HG02943 (cell line): ENCODE measurements at regions not wholly inside any gene's neighbourhood (a gene's known extent, or its start where the extent isn't known, plus 50 kb on each side); places are given as distances from the start of the nearest gene placed in this dataset.

Source experiments
- ATAC-seq: cut with Tn5 transposase; IDR thresholded peaks from one replicate; pipeline ENCODE4 v1.9.1; 2021; ENCODE audit warnings: mild to moderate bottlenecking, low read depth, moderate library complexity; ENCODE audit not compliant: unreplicated experiment

DNA sequence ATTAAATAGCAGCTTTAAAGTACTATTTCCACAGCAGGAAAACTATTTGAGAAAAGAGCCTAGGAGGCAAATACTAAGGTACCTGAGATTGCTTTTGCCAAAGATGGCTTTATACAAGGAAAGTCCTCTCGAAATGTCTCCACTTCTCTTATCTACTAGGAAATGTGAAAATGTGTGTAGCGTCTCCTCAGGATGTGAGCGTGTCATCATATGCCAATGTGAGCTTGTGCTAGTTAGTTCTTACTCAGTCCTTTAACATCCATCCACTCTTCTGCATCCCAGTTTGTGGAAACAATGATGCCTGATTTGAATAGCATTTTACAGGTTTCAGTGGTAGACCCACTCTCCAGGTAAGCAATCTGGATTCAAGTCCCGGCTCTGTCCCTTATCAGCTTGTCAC, 421.0 kb downstream of the DYNC2H1 start:
- no peak for ATAC-seq

GRCh38 chr11:103532133-103532788, 423.0 kb downstream of the DYNC2H1 start:
- ATAC-seq, result no peak

DNA sequence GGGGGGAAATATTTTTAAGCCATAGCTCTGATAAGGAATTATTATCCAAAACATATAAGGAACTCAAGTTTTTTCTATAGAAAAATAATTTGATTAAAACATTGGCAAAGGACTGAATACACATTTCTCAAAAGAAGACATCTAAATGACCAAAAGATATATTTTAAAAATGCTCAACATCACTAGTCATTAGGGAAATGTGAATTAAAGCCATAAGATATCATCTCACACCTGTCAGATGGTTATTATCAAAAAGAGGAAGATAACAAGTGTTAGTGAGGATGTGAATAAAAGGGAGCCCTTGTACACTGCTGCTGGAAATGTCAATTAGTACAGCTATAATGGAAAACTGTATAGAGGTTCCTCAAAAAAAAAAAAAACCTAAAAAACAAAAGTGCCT, 425.0 kb downstream of the DYNC2H1 start:
- ATAC-seq, result no peak

- ATAC-seq, result no peak
These were observed 425.7 kb downstream of the DYNC2H1 start for GRCh38 chr11:103534959-103535358.

- no peak for ATAC-seq
These were observed 427.1 kb downstream of the DYNC2H1 start for GRCh38 chr11:103536335-103536722.

DNA sequence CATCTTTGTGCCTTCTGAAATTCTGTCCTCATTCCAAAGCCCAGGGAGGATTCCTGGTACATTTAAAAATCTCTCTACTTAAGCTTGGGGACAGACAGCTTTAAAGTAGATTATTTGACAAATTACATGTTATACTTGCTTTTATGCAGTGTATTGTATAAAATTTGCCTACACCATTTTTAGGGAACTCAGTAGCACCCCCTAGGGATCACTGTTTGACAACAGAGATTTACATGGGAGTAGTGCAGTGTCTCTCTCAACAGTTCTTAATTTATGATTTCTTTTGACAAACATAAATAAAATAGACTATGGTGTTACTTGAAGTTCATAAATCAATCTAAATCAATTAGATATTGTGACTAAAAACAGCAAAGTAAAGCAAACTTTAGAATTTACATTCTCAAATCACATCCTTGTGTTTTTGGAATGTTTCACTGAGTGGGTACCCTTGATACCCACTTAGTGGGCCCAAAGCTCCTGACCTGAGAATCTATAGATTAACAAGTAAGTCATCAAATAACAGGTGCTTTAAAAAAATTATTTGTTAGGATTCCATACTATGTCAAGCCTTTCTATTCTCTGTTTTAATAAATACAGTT, 428.8 kb downstream of the DYNC2H1 start:
- no peak for ATAC-seq

- ATAC-seq, result no peak
These were observed 429.9 kb downstream of the DYNC2H1 start for GRCh38 chr11:103539166-103539565.

DNA sequence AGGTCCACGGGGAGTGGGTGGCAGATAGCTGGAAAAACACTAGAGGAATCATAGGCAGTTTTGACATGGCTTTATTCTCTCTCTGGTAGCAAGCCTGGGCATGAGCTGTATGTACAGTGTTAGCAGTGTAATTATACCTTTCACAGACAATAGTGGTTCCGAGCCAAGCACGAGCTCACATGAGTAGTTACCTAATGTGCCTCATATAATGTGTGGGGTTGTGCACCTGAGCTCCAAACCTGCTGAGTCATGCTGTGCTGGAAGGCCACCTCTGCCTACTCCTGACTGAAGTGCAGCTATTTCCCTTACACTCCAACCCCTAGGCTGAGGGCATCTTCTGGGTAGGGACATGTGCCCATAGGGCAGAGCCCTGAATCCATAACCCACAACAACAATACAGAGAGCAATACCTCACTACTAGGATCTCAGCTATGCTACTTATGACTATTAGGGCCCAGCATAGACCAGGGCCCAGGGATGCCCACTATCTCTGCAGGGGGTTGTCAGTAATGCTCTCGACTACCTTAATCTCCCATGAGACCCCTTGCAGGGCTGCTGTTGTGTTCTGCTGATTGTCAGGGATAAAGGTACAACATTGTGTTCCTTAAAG, 432.1 kb downstream of the DYNC2H1 start:
- ATAC-seq, result no peak

GRCh38 chr11:103542851-103543250, 433.6 kb downstream of the DYNC2H1 start:
- ATAC-seq, result no peak

- ATAC-seq, result no peak
These were observed 434.2 kb downstream of the DYNC2H1 start for GRCh38 chr11:103543456-103543855.

- no peak for ATAC-seq
These were observed 435.6 kb downstream of the DYNC2H1 start for GRCh38 chr11:103544874-103545273.

GRCh38 chr11:103545551-103545950, 436.3 kb downstream of the DYNC2H1 start:
- no peak for ATAC-seq

GRCh38 chr11:103546236-103546635, 437.0 kb downstream of the DYNC2H1 start:
- ATAC-seq, result no peak

- ATAC-seq, result no peak
These were observed 437.8 kb downstream of the DYNC2H1 start for GRCh38 chr11:103547024-103547423.

- ATAC-seq, result no peak
These were observed 438.5 kb downstream of the DYNC2H1 start for GRCh38 chr11:103547691-103548090.

DNA sequence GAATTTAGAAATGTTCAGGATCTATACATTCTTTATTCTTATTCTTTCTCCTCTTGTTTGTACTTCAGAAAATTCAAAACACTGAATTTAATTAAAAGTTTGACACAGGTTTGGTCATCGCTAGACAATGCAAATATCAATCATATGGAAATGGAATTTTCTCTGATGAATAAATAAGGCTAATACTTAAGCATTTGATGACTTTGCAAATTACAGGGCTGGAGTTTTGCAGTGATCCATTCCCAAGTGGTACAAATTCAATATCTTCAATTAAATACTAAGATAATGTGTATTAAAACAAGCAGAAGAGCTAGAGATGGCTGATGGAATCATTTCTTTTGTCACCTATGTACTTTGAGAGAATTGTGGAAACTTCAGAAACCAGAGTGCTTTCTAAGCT, 439.6 kb downstream of the DYNC2H1 start:
- ATAC-seq, result no peak

- no peak for ATAC-seq
These were observed 441.6 kb downstream of the DYNC2H1 start for GRCh38 chr11:103550811-103551210.

GRCh38 chr11:103552086-103552485, 442.9 kb downstream of the DYNC2H1 start:
- no peak for ATAC-seq

DNA sequence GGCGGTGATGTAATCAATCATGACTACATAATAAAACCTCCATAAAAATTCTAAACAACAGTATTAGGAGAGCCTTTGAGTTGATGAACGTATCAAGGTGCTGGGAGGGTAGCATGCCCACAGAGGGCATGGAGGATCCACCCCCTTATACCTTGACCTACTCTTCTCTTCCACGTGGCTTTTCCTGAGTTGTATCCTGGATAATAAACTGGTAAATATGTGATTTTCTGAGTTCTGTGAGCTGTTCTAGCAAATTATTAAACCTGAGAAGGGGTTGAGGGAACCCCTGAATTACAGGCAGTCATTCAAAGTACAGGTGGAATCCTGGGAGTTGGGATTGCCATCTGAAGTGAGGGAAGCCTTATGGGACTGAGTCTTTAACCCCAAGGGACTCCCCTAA, 446.9 kb downstream of the DYNC2H1 start:
- no peak for ATAC-seq

- ATAC-seq, result no peak
These were observed 456.9 kb downstream of the DYNC2H1 start for GRCh38 chr11:103566116-103566515.

GRCh38 chr11:103581760-103582159, 454.7 kb upstream of the DDI1 start:
- ATAC-seq, result no peak

- ATAC-seq, result no peak
These were observed 454.0 kb upstream of the DDI1 start for GRCh38 chr11:103582351-103582909.
